ENCODE measurements at regions not wholly inside any gene's neighbourhood (a gene's known extent, or its start where the extent isn't known, plus 50 kb on each side); places are given as distances from the start of the nearest gene placed in this dataset.

DNA sequence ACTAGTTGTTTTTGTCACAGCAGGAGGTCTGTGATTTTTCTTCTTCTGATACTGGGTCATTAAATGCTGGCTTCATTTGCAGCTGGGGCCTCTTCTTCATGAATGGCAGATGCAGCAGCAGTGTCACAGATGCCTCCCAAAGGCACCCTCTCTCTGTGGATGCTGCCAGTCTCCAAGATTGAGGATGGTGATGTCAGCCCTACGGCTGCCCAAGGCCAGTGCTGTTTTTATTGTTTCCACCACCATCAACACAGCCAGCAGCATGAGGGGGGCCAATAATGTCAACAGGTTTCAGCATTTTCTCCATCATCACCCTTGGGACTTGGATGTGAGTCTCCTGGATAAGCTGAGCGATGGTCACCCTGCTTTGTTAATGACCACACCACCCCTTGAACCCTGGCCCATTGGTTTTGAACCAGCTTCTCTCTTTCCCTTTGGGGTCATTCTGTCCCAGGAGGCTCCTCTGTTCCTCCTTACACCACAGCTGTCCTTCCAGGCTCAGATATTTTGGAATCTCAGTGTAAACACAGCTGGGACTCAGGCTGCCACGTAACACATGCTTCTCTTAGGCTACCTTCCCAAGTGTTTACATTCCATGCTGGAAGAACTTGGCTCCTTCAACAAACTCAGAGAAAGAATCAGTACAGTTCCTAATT, 151.7 kb upstream of the DDHD1 start:
- Histone ChIP-seq H3K27me3 (replicated peaks in 1 of 4; ENCODE audit: control insufficient read depth in 3 of 4, extremely low read depth in 1 of 4, insufficient read depth in 3 of 4, low read length in 3 of 4) (no peaks in the 10 kb centered on the region), H3K4me1 (replicated peaks in 1 of 4; ENCODE audit: control insufficient read depth in 3 of 4, insufficient read depth in 4 of 4, low read length in 3 of 4) (no peaks in the 10 kb centered on the region), H3K14ac (ENCODE audit: insufficient read length) (no peak overlapping the region), H2BK5ac (ENCODE audit: low read depth, low read length) (no peak overlapping the region), H3K4me2 (ENCODE audit: insufficient read depth in 1 of 2, low read depth in 2 of 2, low read length in 2 of 2) (no peak overlapping the region), H3K79me2 (ENCODE audit: control insufficient read depth in 1 of 2, insufficient read depth in 2 of 2, low read length in 2 of 2) (no peaks in the 10 kb centered on the region), H2BK15ac (ENCODE audit: low read length) (no peak overlapping the region), H3K79me1 (ENCODE audit: low read depth, low read length) (no peaks in the 10 kb centered on the region), H4K20me1 (replicated peaks in 1 of 2; ENCODE audit: control insufficient read depth in 1 of 2, insufficient read depth in 2 of 2, low read length in 2 of 2) (no peaks in the 10 kb centered on the region), H3K23ac (ENCODE audit: insufficient read length) (no peak overlapping the region), H4K5ac (ENCODE audit: insufficient read length, low read depth, low read length) (no peak overlapping the region), H2BK12ac (ENCODE audit: low read depth, low read length) (no peak overlapping the region), H4K91ac (replicated peaks; ENCODE audit: insufficient read length, low read length) (no peak overlapping the region), H3K27ac (ENCODE audit: low read depth, low read length) (no peak overlapping the region), H3K56ac (replicated peaks; ENCODE audit: insufficient read length, low read depth, low read length) (no peak overlapping the region), H3K36me3 (ENCODE audit: control insufficient read depth in 2 of 4, insufficient read depth in 4 of 4, low read length in 3 of 4) (no peaks in the 10 kb centered on the region), H4K8ac (ENCODE audit: extremely low read depth, insufficient read depth, low read length) (no peak overlapping the region), H2AFZ (ENCODE audit: low read length) (no peak overlapping the region), H2BK120ac (replicated peaks; ENCODE audit: low read depth, low read length) (no peak overlapping the region), H3K23me2 (ENCODE audit: low read depth, low read length) (no peaks in the 10 kb centered on the region), H3K9me3 (ENCODE audit: insufficient read depth in 2 of 2, low read depth in 1 of 2, low read length in 1 of 2) (no peaks in the 10 kb centered on the region; a peak in 1 of 4 replicates), H2AK5ac (ENCODE audit: low read depth, low read length) (no peak overlapping the region), H3K4me3 (ENCODE audit: extremely low read depth in 1 of 4, insufficient read depth in 2 of 4, low read depth in 3 of 4, low read length in 4 of 4) (no peak overlapping the region), H3K9ac (replicated peaks in 1 of 4; ENCODE audit: extremely low read depth in 1 of 4, low read depth in 3 of 4, low read length in 3 of 4) (no peak overlapping the region), H3K18ac (ENCODE audit: extremely low read depth, low read length) (no peak overlapping the region), H2BK20ac (ENCODE audit: low read length) (no peak overlapping the region), H3K4ac (replicated peaks; ENCODE audit: insufficient read length, low read depth, low read length) (no peak overlapping the region)
- DNase-seq (ENCODE audit: low read depth in 1 of 2, low spot score in 2 of 2) (no peak), FAIRE-seq (no peak)
- POLR2A ChIA-PET (ENCODE audit: partially characterized antibody): no interaction called here
- TF ChIP-seq TAF1 (IDR thresholded peaks at IDR 0.05; ENCODE audit: low read depth, low read length) (no peak), CEBPB (IDR thresholded peaks at IDR 0.05; ENCODE audit: low read depth, low read length) (no peak), POU5F1 (IDR thresholded peaks at IDR 0.05; ENCODE audit: low read depth, low read length) (no peak)
- CTCF ChIA-PET (ENCODE audit: partially characterized antibody): interaction anchor here (0.7 to 4.8 kb wide), 19 partner anchors 10 to 1043 kb away, joined by 3 to 49 read pairs (median 4); no protein-coding TSS in a partner anchor
- WGBS, 2 experiments (ENCODE audit: extremely low coverage in 1 of 2, insufficient coverage in 1 of 2, insufficient read length in 1 of 2, insufficient replicate concordance in 2 of 2, low coverage in 1 of 2, low lambda C conversion rate in 2 of 2, missing lambda C conversion rate in 1 of 2): 98% methylated on average over 3 of the region's 3 CpGs; no CpG with 5 or more reads in 1 of the 2 experiments

Data from H1 (cell line).